SK-N-SH (cell line): ENCODE measurements at regions not wholly inside any gene's neighbourhood (a gene's known extent, or its start where the extent isn't known, plus 50 kb on each side); places are given as distances from the start of the nearest gene placed in this dataset.

ENCODE experiments used
- CTCF ChIA-PET: fragments of 300-600, 350-600 bp; formaldehyde crosslinking; extraction: SDS; loops from one replicate; lab custom pipeline; 2021; lab: Yijun Ruan, JAX
- POLR2A ChIA-PET: fragments of 350-600 bp; sonication (Branson Sonifier 250); formaldehyde crosslinking; extraction: SDS; loops from one replicate; lab custom pipeline; 2020; ENCODE audit warnings: antibody characterized with exemption, inconsistent platforms; lab: Yijun Ruan, JAX
- DNase-seq: peaks from one replicate; pipeline ENCODE4 v3.0.0; 2012
- H2AFZ ChIP-seq: fragments of 200-600 bp; sonication (generic); 2 replicates; pipeline ENCODE4 v1.8.1; 2016; ENCODE audit warnings: antibody characterized with exemption, mild to moderate bottlenecking, low read depth
- H3F3A ChIP-seq: fragments of 200-600 bp; sonication (generic); replicated peaks from 2 replicates; pipeline ENCODE3; 2016; ENCODE audit warnings: antibody characterized with exemption, mild to moderate bottlenecking; ENCODE audit not compliant: insufficient read depth
- H3K27ac ChIP-seq, 2 experiments: fragments of 200-500 bp in 1 of 2; fragments of 200-600 bp in 1 of 2; sonication (Bioruptor generic) in 1 of 2; sonication (generic), shearing (Covaris generic) in 1 of 2; 2 replicates each; pipeline versions ENCODE4 v1.5.1 to v1.6.1; 2014 to 2016; ENCODE audit warnings: low read depth in 2 of 2, inconsistent platforms in 1 of 2, low read length in 1 of 2, mild to moderate bottlenecking in 1 of 2, mixed read lengths in 1 of 2
- H3K27me3 ChIP-seq: fragments of 200-600 bp; sonication (generic), shearing (Covaris generic); 2 replicates; pipeline ENCODE4 v1.6.1; 2016; ENCODE audit warnings: mixed run types; ENCODE audit not compliant: insufficient read depth
- H3K36me3 ChIP-seq, 2 experiments: fragments of 200-500 bp in 1 of 2; fragments of 200-600 bp in 1 of 2; sonication (Bioruptor generic) in 1 of 2; sonication (generic) in 1 of 2; replicated peaks in 1 of 2; 2 replicates each; pipeline versions ENCODE3 to v1.5.1; 2014 to 2016; ENCODE audit warnings: low read length in 1 of 2, mild to moderate bottlenecking in 1 of 2; ENCODE audit not compliant: insufficient read depth in 2 of 2, control insufficient read depth in 1 of 2
- H3K4me1 ChIP-seq, 2 experiments: fragments of 200-500 bp in 1 of 2; fragments of 200-600 bp in 1 of 2; sonication (Bioruptor generic) in 1 of 2; sonication (generic), shearing (Covaris generic) in 1 of 2; 2 replicates each; pipeline versions ENCODE4 v1.5.1 to v1.6.1; 2014 to 2016; ENCODE audit warnings: low read depth in 1 of 2, low read length in 1 of 2, mixed run types in 1 of 2; ENCODE audit not compliant: insufficient read depth in 2 of 2, control insufficient read depth in 1 of 2
- H3K4me2 ChIP-seq: fragments of 200-600 bp; sonication (generic), shearing (Covaris generic); 2 replicates; pipeline ENCODE4 v1.6.1; 2017; ENCODE audit warnings: mixed run types
- H3K4me3 ChIP-seq, 2 experiments: fragments of 200-500 bp in 1 of 2; fragments of 200-600 bp in 1 of 2; sonication (Bioruptor generic) in 1 of 2; sonication (generic), shearing (Covaris generic) in 1 of 2; 2 replicates each; pipeline versions ENCODE4 v1.5.1 to v1.8.1; 2014 to 2016; ENCODE audit warnings: low read depth in 2 of 2, inconsistent platforms in 1 of 2, low read length in 1 of 2, mild to moderate bottlenecking in 1 of 2, mixed read lengths in 1 of 2, moderate library complexity in 1 of 2
- H3K79me2 ChIP-seq: fragments of 200-600 bp; sonication (generic); 2 replicates; pipeline ENCODE4 v1.8.1; 2017; ENCODE audit warnings: mild to moderate bottlenecking; ENCODE audit not compliant: insufficient read depth
- H3K9ac ChIP-seq: fragments of 200-600 bp; sonication (generic); 2 replicates; pipeline ENCODE4 v1.6.1; 2017; ENCODE audit warnings: mixed run types
- H3K9me2 ChIP-seq: fragments of 200-600 bp; sonication (generic); 2 replicates; pipeline ENCODE4 v1.6.1; 2017; ENCODE audit warnings: mixed run types
- H3K9me3 ChIP-seq: fragments of 200-600 bp; sonication (generic); 2 replicates; pipeline ENCODE4 v1.6.1; 2017; ENCODE audit warnings: mixed run types, mild to moderate bottlenecking, moderate library complexity
- H4K20me1 ChIP-seq: fragments of 200-600 bp; sonication (generic); 2 replicates; pipeline ENCODE4 v1.6.1; 2017; ENCODE audit warnings: mild to moderate bottlenecking, mixed run types; ENCODE audit not compliant: insufficient read depth
- ELF1 ChIP-seq: IDR thresholded peaks from 2 replicates; pipeline ENCODE4 v1.4.0; 2012
- EZH2phosphoT487 ChIP-seq: fragments of 200-600 bp; sonication (generic); IDR thresholded peaks from 2 replicates; pipeline ENCODE4 v1.6.1; 2017; ENCODE audit warnings: low read depth, mixed run types, mild to moderate bottlenecking, antibody characterized with exemption, moderate library complexity, borderline replicate concordance
- FOXJ3 ChIP-seq: sonication (generic); formaldehyde crosslinking; IDR thresholded peaks from 2 replicates; pipeline ENCODE4 v1.5.1; 2020; ENCODE audit warnings: mild to moderate bottlenecking, missing genetic modification reagents
- FOXM1 ChIP-seq: IDR thresholded peaks from 2 replicates; pipeline ENCODE4 v1.4.0; 2012; ENCODE audit warnings: low read depth, mild to moderate bottlenecking
- GATA2 ChIP-seq: sonication (generic); formaldehyde crosslinking; IDR thresholded peaks from 2 replicates; pipeline ENCODE4 v1.5.0; 2020; ENCODE audit warnings: mild to moderate bottlenecking, missing genetic modification reagents
- JUND ChIP-seq: IDR thresholded peaks from 2 replicates; pipeline ENCODE4 v1.4.0; 2012
- MAX ChIP-seq: IDR thresholded peaks from 2 replicates; pipeline ENCODE4 v1.4.0; 2012; ENCODE audit warnings: low read depth
- MEF2A ChIP-seq: IDR thresholded peaks from 2 replicates; pipeline ENCODE4 v1.4.0; 2012; ENCODE audit warnings: low read depth, borderline replicate concordance
- MXI1 ChIP-seq: IDR thresholded peaks from 2 replicates; pipeline ENCODE4 v1.6.1; 2012; ENCODE audit warnings: mild to moderate bottlenecking, low read depth, low read length, improper control_type of control experiment
- POLR2AphosphoS5 ChIP-seq: IDR thresholded peaks from 2 replicates; pipeline ENCODE4 v1.6.1; 2012; ENCODE audit warnings: low read depth, low read length
- RCOR1 ChIP-seq: fragments of 150-350 bp; IDR thresholded peaks from 2 replicates; pipeline ENCODE4 v1.6.1; 2017; ENCODE audit warnings: antibody characterized with exemption, low read length
- REST ChIP-seq: IDR thresholded peaks from 2 replicates; pipeline ENCODE4 v1.6.1; 2012; ENCODE audit warnings: mild to moderate bottlenecking, low read depth, low read length, moderate library complexity
- RFX5 ChIP-seq: IDR thresholded peaks from 2 replicates; pipeline ENCODE4 v1.6.1; 2012; ENCODE audit warnings: mild to moderate bottlenecking, improper control_type of control experiment, low read length
- SIN3A ChIP-seq: IDR thresholded peaks from 2 replicates; pipeline ENCODE4 v1.6.1; 2012; ENCODE audit warnings: low read depth, mild to moderate bottlenecking, low read length, moderate library complexity, borderline replicate concordance
- TAF1 ChIP-seq: IDR thresholded peaks from 2 replicates; pipeline ENCODE4 v1.6.1; 2012; ENCODE audit warnings: low read depth, mild to moderate bottlenecking, low read length, moderate library complexity, borderline replicate concordance
- WGBS: methylation state at CpG from one replicate; pipeline ENCODE4 v1.1.6; 2017; ENCODE audit warnings: low lambda C conversion rate; 5-methylcytosine and 5-hydroxymethylcytosine counted together
- TF ChIP-seq, protein P1 (sequence below): fragments of 150-350 bp; IDR thresholded peaks from 2 replicates; pipeline ENCODE4 v1.6.1; 2016; ENCODE audit warnings: mild to moderate bottlenecking, low read depth, low read length
- TF ChIP-seq, protein P2 (sequence below): IDR thresholded peaks from 2 replicates; pipeline ENCODE4 v1.4.0; 2012; ENCODE audit warnings: low read depth, borderline replicate concordance
- TF ChIP-seq, protein P3 (sequence below): fragments of 200-600 bp; sonication (generic); IDR thresholded peaks from 2 replicates; pipeline ENCODE4 v1.6.1; 2017; ENCODE audit warnings: antibody characterized with exemption, mild to moderate bottlenecking, moderate library complexity

- H3K27me3 ChIP-seq: no peaks in the 10 kb centered on the region
- peak; percentile 52 for DNase-seq
- H3K4me3 ChIP-seq: no peak overlapping the region
- no peaks in the 10 kb centered on the region for H3F3A ChIP-seq
- no peak for TF ChIP-seq TAF1
- TF ChIP-seq ELF1: no peak
- TF ChIP-seq EZH2phosphoT487: no peak
- no peak for TF ChIP-seq SIN3A
- TF ChIP-seq, protein P1, sequence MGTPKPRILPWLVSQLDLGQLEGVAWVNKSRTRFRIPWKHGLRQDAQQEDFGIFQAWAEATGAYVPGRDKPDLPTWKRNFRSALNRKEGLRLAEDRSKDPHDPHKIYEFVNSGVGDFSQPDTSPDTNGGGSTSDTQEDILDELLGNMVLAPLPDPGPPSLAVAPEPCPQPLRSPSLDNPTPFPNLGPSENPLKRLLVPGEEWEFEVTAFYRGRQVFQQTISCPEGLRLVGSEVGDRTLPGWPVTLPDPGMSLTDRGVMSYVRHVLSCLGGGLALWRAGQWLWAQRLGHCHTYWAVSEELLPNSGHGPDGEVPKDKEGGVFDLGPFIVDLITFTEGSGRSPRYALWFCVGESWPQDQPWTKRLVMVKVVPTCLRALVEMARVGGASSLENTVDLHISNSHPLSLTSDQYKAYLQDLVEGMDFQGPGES: no peak
- peak; percentile 21; the same call in 1 of the 2 replicates for TF ChIP-seq GATA2
- peak; percentile 44; the same call in 1 of the 2 replicates for TF ChIP-seq RFX5
- TF ChIP-seq, all 33 proteins: peak for 2
- CTCF ChIA-PET: no interaction called here
- POLR2A ChIA-PET: no interaction called here
- no peak overlapping the region for H3K9ac ChIP-seq
- H3K4me1 ChIP-seq: peaks cover 0 to 3% of the 10 kb centered on the region in 2 experiments; a peak in 2 of 4 replicates
- no peaks in the 10 kb centered on the region for H3K9me3 ChIP-seq
- H3K79me2 ChIP-seq: no peaks in the 10 kb centered on the region
- H4K20me1 ChIP-seq: no peaks in the 10 kb centered on the region
- no peak overlapping the region for H3K4me2 ChIP-seq
- 33% methylated on average over 2 of the region's 2 CpGs for WGBS
- no peak overlapping the region for H2AFZ ChIP-seq
- no peaks in the 10 kb centered on the region for H3K36me3 ChIP-seq
- no peaks in the 10 kb centered on the region for H3K9me2 ChIP-seq
- peak overlapping the region in 1 of 2 experiments; percentile 23; a peak in 1 of 4 replicates for H3K27ac ChIP-seq
Observed at GRCh38 chr13:31653730-31654129, 85.6 kb upstream of the RXFP2 start.

DNA sequence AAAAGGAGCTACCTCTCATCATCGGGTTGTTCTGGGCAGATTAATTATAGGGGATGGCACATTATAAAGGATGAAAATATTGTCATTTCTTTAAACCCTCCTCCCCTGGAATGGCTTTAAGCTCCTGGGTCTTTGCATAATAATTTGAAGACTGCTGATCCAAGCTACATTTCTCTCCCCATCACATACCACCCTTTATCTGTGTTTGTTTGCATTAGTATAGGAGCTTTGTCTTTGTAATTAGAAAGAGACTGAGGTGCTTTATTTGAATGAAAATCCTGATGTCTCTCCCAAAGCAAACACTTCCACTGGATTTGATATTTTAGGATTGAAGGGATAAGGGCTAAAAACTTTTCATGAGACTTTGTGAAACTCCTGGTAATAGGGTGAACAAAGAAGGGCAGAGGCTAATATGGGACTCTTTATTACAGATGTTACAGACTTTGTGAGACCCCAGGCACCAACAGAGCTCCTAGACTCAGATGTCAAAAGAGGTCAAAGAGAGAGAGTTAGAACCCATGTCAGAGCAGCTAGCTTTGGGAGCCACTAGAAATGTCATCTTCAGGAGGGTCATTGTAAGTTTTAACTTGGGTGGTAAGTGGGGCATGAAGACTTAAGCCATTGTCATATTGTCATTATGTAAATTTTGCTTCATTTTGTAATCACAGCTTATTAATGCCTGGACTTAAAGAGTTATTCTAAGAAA is 75.3 kb upstream of the RXFP2 start:
- Histone ChIP-seq H3K9ac (no peak overlapping the region), H3K27ac (no peak overlapping the region), H3F3A (no peaks in the 10 kb centered on the region), H3K9me3 (no peaks in the 10 kb centered on the region), H3K4me2 (no peak overlapping the region), H3K79me2 (no peaks in the 10 kb centered on the region), H3K27me3 (no peaks in the 10 kb centered on the region), H2AFZ (no peak overlapping the region), H3K36me3 (no peaks in the 10 kb centered on the region), H3K9me2 (no peaks in the 10 kb centered on the region), H3K4me1 (no peaks in the 10 kb centered on the region), H3K4me3 (no peak overlapping the region), H4K20me1 (no peaks in the 10 kb centered on the region)
- ChIA-PET CTCF (interaction anchor here (1.2 kb wide), 1 partner anchor 18 kb away, joined by 3 read pairs; no protein-coding TSS in a partner anchor), POLR2A (no interaction called here)
- DNase-seq: no peak
- 83% methylated on average over 1 of the region's 1 CpG for WGBS
- TF ChIP-seq JUND (no peak), SIN3A (no peak), RFX5 (no peak), MXI1 (no peak), FOXM1 (no peak), REST (no peak), ELF1 (no peak), FOXJ3 (no peak), RCOR1 (no peak), MEF2A (no peak), TAF1 (no peak), POLR2AphosphoS5 (no peak), MAX (no peak)
- TF ChIP-seq, protein P2, sequence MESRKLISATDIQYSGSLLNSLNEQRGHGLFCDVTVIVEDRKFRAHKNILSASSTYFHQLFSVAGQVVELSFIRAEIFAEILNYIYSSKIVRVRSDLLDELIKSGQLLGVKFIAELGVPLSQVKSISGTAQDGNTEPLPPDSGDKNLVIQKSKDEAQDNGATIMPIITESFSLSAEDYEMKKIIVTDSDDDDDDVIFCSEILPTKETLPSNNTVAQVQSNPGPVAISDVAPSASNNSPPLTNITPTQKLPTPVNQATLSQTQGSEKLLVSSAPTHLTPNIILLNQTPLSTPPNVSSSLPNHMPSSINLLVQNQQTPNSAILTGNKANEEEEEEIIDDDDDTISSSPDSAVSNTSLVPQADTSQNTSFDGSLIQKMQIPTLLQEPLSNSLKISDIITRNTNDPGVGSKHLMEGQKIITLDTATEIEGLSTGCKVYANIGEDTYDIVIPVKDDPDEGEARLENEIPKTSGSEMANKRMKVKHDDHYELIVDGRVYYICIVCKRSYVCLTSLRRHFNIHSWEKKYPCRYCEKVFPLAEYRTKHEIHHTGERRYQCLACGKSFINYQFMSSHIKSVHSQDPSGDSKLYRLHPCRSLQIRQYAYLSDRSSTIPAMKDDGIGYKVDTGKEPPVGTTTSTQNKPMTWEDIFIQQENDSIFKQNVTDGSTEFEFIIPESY: no peak
- TF ChIP-seq, protein P3, sequence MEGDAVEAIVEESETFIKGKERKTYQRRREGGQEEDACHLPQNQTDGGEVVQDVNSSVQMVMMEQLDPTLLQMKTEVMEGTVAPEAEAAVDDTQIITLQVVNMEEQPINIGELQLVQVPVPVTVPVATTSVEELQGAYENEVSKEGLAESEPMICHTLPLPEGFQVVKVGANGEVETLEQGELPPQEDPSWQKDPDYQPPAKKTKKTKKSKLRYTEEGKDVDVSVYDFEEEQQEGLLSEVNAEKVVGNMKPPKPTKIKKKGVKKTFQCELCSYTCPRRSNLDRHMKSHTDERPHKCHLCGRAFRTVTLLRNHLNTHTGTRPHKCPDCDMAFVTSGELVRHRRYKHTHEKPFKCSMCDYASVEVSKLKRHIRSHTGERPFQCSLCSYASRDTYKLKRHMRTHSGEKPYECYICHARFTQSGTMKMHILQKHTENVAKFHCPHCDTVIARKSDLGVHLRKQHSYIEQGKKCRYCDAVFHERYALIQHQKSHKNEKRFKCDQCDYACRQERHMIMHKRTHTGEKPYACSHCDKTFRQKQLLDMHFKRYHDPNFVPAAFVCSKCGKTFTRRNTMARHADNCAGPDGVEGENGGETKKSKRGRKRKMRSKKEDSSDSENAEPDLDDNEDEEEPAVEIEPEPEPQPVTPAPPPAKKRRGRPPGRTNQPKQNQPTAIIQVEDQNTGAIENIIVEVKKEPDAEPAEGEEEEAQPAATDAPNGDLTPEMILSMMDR: no peak
